BJ (cell line): ENCODE measurements at regions not wholly inside any gene's neighbourhood (a gene's known extent, or its start where the extent isn't known, plus 50 kb on each side); places are given as distances from the start of the nearest gene placed in this dataset.
"Not testable (repeated sequence)": the region's sequence is repeated elsewhere in the genome, so short reads cannot be mapped to it uniquely, and the experiment has no call there.

ENCODE experiments used
- CTCF ChIA-PET: fragments of 350-600 bp; formaldehyde crosslinking; extraction: SDS; loops from one replicate; lab custom pipeline; 2021; ENCODE audit warnings: antibody characterized with exemption, inconsistent platforms; lab: Yijun Ruan, JAX
- POLR2A ChIA-PET: fragments of 300-600 bp; sonication (Branson Sonifier 250); formaldehyde crosslinking; extraction: SDS; loops from one replicate; lab custom pipeline; 2021; ENCODE audit warnings: antibody characterized with exemption; lab: Charles Lee
- DNase-seq: peaks from one replicate; pipeline ENCODE4 v3.0.0-alpha.2; 2011; ENCODE audit warnings: low read depth
- H3K27me3 ChIP-seq: 2 replicates; pipeline ENCODE4 v1.6.0; 2011; ENCODE audit warnings: low read length; ENCODE audit not compliant: control insufficient read depth, insufficient read depth
- H3K36me3 ChIP-seq: 2 replicates; pipeline ENCODE4 v1.5.1; 2011; ENCODE audit warnings: low read length; ENCODE audit not compliant: control insufficient read depth, insufficient read depth
- H3K4me3 ChIP-seq: 2 replicates; pipeline ENCODE4 v1.5.1; 2011; ENCODE audit warnings: low read depth, mild to moderate bottlenecking, control low read depth, low read length
- CTCF ChIP-seq: IDR thresholded peaks from 2 replicates; pipeline ENCODE4 v1.5.1; 2011; ENCODE audit warnings: low read depth, mild to moderate bottlenecking, control low read depth, inconsistent platforms, low read length, moderate library complexity; ENCODE audit not compliant: insufficient read depth

- TF ChIP-seq CTCF = no peak
- POLR2A ChIA-PET = no interaction called here
These were observed 876.0 kb downstream of the RPS29 start for GRCh38 chr14:48710133-48710532.

GRCh38 chr14:48709277-48709785 lies 876.8 kb downstream of the RPS29 start:
- no peaks in the 10 kb centered on the region for H3K27me3 ChIP-seq
- H3K4me3 ChIP-seq = no peak overlapping the region
- no peaks in the 10 kb centered on the region for H3K36me3 ChIP-seq
- CTCF ChIA-PET = no interaction called here
- no peak for DNase-seq
- POLR2A ChIA-PET = no interaction called here
- no peak for TF ChIP-seq CTCF

More at GRCh38 chr14:48710133-48710532, 876.0 kb downstream of the RPS29 start:
- Histone ChIP-seq H3K36me3 (no peaks in the 10 kb centered on the region), H3K4me3 (no peak overlapping the region), H3K27me3 (no peaks in the 10 kb centered on the region)
- CTCF ChIA-PET = no interaction called here
- no peak for DNase-seq

GRCh38 chr14:48704639-48705038 lies 881.5 kb downstream of the RPS29 start:
- H3K27me3 ChIP-seq = no peaks in the 10 kb centered on the region
- POLR2A ChIA-PET = no interaction called here
- TF ChIP-seq CTCF = no peak
- H3K36me3 ChIP-seq = no peaks in the 10 kb centered on the region
- no peak for DNase-seq
- CTCF ChIA-PET = no interaction called here
- H3K4me3 ChIP-seq = no peak overlapping the region

GRCh38 chr14:48703728-48704467 lies 882.3 kb downstream of the RPS29 start:
- Histone ChIP-seq H3K27me3 (no peaks in the 10 kb centered on the region), H3K4me3 (no peak overlapping the region), H3K36me3 (no peaks in the 10 kb centered on the region)
- no peak for DNase-seq
- no peak for TF ChIP-seq CTCF
- POLR2A ChIA-PET = no interaction called here
- CTCF ChIA-PET = no interaction called here

GRCh38 chr14:48697362-48697761 lies 888.8 kb downstream of the RPS29 start:
- POLR2A ChIA-PET, H3K4me3 ChIP-seq, CTCF ChIA-PET, H3K36me3 ChIP-seq, DNase-seq, H3K27me3 ChIP-seq: not testable (repeated sequence)

GRCh38 chr14:48693793-48694192 lies 892.4 kb downstream of the RPS29 start:
- DNase-seq = no peak
- ChIA-PET CTCF (no interaction called here), POLR2A (no interaction called here)
- H3K36me3 ChIP-seq = no peaks in the 10 kb centered on the region
- no peak overlapping the region for H3K4me3 ChIP-seq
- TF ChIP-seq CTCF = no peak
- H3K27me3 ChIP-seq = no peaks in the 10 kb centered on the region
